GM21737 (cell line): ENCODE measurements at regions not wholly inside any gene's neighbourhood (a gene's known extent, or its start where the extent isn't known, plus 50 kb on each side); places are given as distances from the start of the nearest gene placed in this dataset.
"Not testable (repeated sequence)": the region's sequence is repeated elsewhere in the genome, so short reads cannot be mapped to it uniquely, and the experiment has no call there.

Source experiments
- ATAC-seq: cut with Tn5 transposase; IDR thresholded peaks from one replicate; pipeline ENCODE4 v1.9.1; 2021; ENCODE audit warnings: mild to moderate bottlenecking, moderate library complexity; ENCODE audit not compliant: unreplicated experiment

DNA sequence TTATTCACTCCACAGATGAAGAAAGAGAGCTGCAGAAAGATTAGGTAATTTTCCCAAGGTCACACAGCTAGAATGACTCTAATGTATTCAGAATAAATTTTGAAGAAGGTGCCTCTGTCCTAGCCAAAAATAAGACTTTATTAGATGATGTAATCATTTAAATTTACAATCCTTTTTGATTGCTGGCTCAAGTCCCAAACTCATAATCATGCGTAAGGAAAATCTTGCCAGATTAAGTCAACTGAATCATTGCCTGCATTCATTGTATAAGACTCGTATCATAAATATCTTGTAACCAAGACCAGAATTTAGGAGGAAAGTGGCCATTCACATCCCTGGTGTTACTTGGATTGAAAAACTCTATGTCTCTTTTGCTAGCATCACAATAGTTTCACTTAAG lies 53.1 kb upstream of the STK39 start:
- ATAC-seq, result no peak

DNA sequence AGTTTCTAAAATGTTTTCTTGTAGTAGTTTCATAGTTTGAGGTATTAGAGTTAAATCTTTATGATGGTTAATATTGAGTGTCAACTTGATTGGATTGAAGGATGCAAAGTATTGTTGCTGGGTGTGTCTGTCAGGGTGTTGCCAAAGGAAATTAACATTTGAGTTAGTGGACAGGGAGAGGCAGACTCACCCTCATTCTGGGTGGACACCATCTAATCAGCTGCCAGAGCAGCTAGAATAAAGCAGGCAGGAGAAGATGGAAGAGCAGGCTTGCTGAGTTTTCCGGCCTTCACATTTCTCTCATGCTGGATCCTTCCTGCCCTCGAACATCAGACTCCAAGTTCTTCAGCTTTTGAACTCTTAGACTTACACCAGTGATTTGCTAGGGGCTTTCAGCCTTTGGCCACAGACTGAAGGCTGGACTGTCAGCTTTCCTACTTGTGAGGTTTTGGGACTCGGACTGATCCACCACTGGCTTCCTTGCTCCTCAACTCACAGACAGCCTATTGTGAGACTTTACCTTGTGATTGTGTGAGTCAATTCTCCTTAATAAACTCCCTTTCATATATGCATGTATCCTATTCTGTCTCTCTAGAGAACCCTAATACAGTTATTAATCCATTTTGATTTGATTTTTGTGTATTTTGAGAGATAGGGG lies 56.8 kb upstream of the STK39 start:
- no peak for ATAC-seq

- ATAC-seq, result no peak
These were observed 60.0 kb upstream of the STK39 start for GRCh38 chr2:168307379-168307778.

GRCh38 chr2:168310580-168310979 lies 63.2 kb upstream of the STK39 start:
- ATAC-seq, result no peak

GRCh38 chr2:168311261-168311910 lies 64.0 kb upstream of the STK39 start:
- no peak for ATAC-seq

DNA sequence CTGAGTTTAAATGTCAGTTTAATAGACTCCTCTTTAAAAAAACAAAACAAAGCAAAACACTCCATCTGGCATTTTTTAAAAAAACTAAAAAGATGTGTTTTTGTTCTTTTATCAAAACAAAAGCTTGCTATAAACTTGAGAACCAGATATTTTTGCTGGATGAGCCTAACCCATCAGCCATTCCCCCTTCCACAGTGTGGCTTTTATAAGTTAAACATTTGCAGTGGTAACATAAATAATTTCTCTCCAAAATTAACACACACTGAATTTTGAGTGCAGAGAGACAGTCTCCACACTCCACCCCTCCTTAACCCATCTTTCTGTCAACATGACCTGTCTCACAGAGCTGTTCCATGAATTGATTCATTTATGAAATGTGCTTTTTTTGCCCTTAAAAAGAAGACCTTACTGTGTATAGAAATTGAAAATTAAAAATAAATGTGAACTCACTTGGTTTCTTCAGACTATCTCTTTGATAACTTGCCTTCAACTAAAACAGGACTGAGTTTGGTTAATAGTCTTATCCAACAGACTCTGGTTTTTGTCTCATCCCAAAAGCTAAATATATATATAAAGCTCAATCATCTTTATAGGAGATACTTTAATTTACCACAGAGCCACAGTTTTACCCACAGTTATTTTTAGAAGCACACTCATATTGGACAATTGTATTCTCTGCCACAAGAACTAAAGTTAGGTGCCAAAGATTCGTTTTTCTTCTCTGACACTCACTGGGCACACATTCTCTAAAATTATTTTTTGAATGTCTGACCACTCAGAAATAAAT lies 64.8 kb upstream of the STK39 start:
- ATAC-seq, result no peak

GRCh38 chr2:168314236-168314635 lies 66.8 kb upstream of the STK39 start:
- ATAC-seq, result no peak

- ATAC-seq, result no peak
These were observed 68.1 kb upstream of the STK39 start for GRCh38 chr2:168315331-168316072.

GRCh38 chr2:168316073-168316440 lies 68.7 kb upstream of the STK39 start:
- ATAC-seq, result no peak

DNA sequence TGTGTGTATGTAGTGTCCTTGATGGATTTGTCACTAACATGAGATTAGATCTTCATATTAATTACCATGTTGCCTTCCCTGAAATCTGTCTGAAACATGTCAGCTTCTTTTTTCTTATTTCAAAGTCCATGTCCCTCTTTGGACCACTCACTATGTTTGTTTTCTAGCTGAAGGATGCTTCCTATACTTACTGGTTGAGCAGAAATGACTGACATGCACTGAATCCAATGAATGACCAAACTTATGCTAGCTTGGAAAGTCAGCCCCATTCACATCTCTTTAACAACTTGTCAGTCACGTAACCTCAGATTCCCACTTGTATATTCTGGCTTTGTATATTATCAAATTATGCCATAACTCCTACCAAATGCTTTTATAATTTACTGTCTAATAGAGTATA lies 69.9 kb upstream of the STK39 start:
- no peak for ATAC-seq

GRCh38 chr2:168320267-168320666 lies 72.9 kb upstream of the STK39 start:
- ATAC-seq, result no peak

DNA sequence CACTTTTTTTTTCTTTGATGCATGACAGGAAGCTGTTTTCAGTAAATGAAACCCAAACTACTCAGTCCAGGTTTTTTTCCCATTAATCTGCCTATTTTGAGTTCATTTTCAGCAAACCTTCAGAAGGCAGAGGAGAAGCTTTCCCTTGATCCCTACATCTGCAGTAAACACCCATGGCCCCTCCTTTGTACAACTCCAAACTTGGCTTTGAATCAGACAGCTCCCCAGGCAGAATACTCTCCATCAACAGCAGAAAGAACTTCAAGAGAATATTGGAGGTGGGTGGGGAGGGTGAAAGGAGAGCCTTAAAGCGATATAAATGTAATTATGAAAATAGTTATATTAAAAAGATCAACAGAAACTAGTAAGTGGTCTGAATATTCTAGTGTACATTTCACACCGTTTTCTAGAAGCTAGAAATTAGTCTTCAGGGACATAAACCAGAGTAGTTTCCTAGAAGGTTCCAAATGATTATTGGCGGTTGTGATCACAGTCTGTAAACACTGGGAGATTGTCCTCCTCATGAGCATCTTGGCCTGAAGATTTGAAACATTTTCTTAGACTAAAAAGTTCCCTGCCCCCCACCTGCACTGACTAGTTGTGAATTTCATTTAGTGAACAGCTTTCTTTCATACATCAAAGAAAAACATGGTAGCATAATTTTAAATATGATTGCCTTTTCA lies 75.1 kb upstream of the STK39 start:
- no peak for ATAC-seq

DNA sequence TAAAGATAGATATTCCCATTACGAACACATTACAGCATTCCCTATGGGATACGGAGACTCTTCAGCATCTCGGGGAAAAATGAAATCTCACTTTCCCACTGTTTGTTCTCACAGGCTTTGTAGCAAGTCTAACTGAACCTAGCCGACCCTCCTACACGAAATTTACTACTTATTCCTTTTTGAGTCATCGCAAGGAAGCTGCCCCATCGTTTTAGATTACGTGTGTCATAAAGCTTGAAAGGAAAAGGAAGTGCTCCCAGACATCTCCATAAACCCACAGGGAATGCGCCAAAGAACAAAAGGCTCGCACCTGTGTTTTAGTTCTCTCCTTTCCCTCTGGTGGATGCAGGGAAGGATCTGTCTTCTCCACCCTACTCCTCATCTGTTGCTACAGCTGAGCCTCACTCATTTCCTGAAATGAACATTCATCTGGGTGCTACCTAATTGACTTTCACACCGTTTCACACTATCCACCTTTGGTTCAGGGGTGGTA lies 76.2 kb upstream of the STK39 start:
- no peak for ATAC-seq

GRCh38 chr2:168326572-168326971 lies 79.2 kb upstream of the STK39 start:
- no peak for ATAC-seq

- ATAC-seq, result no peak
These were observed 79.9 kb upstream of the STK39 start for GRCh38 chr2:168327328-168327727.

DNA sequence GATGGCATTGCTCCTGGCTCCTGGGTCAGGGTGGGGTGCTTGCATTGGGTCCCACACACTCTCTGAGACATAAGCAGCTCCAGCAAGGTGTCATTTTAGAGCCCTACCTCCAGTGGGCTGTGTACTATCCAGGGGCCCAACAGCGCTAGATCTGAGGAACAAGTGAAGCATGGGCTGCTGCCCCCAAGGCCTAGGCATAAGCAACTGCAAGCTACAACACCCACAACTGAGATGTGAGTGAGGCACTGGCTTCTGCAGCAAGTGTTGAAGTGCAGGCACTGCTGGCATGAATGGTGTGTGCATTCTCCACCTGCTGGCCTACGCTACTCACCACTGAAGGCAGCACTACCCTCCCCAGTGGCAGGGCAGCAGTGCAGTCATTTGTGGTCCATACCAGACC lies 81.0 kb upstream of the STK39 start:
- no peak for ATAC-seq

DNA sequence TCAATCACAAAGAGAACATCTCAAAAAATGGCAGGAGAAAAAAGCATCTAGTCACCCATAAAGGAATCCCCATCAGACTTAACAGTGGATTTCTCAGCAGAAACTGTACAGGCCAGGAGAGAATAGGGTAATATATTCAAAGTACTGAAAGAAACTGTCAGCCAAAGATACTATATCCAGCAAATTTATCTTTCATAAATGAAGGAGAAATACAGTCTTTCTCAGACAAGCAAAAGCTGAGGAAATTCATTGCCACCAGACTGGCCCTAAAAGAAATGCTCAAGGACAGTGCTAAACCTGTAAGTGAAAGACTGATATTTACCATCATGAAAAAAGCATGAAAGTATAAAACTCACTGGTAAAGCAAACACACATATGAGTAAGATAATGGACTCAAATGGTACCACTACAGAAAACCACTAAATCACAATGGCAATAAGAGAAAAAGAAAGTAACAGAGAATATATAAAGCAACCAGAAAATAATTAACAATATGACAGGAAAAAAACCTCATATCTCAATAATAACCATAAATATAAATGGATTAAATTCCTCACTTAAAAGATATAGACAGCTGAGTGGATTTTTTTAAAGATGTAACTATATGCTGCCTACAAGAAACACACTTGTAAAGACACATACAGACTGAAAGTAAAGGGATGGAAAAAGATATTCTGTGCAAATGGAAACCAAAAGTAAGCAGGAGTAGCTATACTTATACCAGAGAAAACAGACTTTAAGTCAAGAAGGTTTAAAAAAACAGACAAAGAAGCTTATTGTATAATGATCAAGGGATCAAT lies 83.4 kb upstream of the STK39 start:
- no peak for ATAC-seq

DNA sequence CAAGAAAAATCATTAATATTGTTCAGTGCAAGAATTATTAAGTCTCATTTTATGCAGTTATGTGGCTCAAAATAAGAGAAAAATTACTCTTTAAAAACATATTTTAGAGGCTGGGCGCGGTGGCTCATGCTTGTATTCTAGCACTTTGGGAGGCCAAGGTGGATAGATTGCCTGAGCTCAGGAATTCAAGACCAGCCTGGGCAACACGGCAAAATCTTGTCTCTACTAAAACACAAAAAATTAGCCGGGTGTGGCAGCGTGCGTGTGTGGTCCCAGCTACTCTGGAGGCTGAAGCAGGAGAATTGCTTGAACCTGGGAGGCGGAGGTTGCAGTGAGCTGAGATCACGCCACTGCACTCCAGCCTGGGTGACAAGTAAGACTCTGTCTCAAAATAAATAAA lies 87.9 kb upstream of the STK39 start:
- ATAC-seq, result not testable (repeated sequence)

- ATAC-seq, result peak; percentile 68
These were observed 89.5 kb upstream of the STK39 start for GRCh38 chr2:168336786-168337388.

- ATAC-seq, result no peak
These were observed 90.9 kb upstream of the STK39 start for GRCh38 chr2:168338292-168338691.
